Mammary epithelial cell (primary cell): ENCODE measurements at regions not wholly inside any gene's neighbourhood (a gene's known extent, or its start where the extent isn't known, plus 50 kb on each side); places are given as distances from the start of the nearest gene placed in this dataset.

ENCODE experiments used
- EZH2 ChIP-seq: IDR thresholded peaks from 2 replicates; pipeline ENCODE4 v1.6.1; 2012; ENCODE audit warnings: low read length, inconsistent platforms, borderline replicate concordance
- TF ChIP-seq, protein P1 (sequence below), 2 donors: IDR thresholded peaks in 1 of 2; conservative IDR thresholded peaks in 1 of 2; 2 replicates each; pipeline ENCODE4 v1.5.1; 2011 to 2012; ENCODE audit warnings: inconsistent platforms in 2 of 2, low read length in 2 of 2, mild to moderate bottlenecking in 2 of 2, control low read depth in 1 of 2, low read depth in 1 of 2; ENCODE audit not compliant: insufficient read depth in 1 of 2; ENCODE audit errors: extremely low read depth in 1 of 2

- TF ChIP-seq, protein P1, sequence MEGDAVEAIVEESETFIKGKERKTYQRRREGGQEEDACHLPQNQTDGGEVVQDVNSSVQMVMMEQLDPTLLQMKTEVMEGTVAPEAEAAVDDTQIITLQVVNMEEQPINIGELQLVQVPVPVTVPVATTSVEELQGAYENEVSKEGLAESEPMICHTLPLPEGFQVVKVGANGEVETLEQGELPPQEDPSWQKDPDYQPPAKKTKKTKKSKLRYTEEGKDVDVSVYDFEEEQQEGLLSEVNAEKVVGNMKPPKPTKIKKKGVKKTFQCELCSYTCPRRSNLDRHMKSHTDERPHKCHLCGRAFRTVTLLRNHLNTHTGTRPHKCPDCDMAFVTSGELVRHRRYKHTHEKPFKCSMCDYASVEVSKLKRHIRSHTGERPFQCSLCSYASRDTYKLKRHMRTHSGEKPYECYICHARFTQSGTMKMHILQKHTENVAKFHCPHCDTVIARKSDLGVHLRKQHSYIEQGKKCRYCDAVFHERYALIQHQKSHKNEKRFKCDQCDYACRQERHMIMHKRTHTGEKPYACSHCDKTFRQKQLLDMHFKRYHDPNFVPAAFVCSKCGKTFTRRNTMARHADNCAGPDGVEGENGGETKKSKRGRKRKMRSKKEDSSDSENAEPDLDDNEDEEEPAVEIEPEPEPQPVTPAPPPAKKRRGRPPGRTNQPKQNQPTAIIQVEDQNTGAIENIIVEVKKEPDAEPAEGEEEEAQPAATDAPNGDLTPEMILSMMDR (conservative IDR thresholded peaks at IDR 0.05 in 1 of 2, IDR thresholded peaks at IDR 0.05 in 1 of 2; ENCODE audit: extremely low read depth in 1 of 2, insufficient read depth in 1 of 2, low read depth in 1 of 2, low read length in 2 of 2) = no peak
- no peak for TF ChIP-seq EZH2
Observed at GRCh38 chr5:77851176-77852067, 75.3 kb upstream of the TBCA start.
